ENCODE measurements at regions not wholly inside any gene's neighbourhood (a gene's known extent, or its start where the extent isn't known, plus 50 kb on each side); places are given as distances from the start of the nearest gene placed in this dataset.
"Not testable (repeated sequence)": the region's sequence is repeated elsewhere in the genome, so short reads cannot be mapped to it uniquely, and the experiment has no call there.

DNA sequence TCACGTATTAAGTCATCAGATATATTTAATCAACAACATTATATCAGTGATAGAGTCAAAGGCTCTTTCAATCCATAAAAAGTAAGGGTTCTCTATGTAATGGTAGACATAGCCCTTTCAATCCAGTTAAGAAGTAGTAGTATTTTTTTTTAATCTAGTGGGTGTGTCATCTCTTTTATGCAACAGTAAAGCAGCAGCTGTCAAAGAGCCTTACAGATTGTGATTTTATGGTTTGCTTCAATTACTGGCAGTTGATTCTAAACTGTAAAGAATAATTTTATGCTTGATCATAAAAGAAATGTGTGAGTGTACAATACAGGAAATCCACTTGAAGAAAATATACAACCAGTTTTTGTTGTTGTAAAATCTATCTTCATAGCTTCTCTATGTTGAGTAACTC, 902.6 kb upstream of the MBL2 start:
- TF ChIP-seq, protein P1, sequence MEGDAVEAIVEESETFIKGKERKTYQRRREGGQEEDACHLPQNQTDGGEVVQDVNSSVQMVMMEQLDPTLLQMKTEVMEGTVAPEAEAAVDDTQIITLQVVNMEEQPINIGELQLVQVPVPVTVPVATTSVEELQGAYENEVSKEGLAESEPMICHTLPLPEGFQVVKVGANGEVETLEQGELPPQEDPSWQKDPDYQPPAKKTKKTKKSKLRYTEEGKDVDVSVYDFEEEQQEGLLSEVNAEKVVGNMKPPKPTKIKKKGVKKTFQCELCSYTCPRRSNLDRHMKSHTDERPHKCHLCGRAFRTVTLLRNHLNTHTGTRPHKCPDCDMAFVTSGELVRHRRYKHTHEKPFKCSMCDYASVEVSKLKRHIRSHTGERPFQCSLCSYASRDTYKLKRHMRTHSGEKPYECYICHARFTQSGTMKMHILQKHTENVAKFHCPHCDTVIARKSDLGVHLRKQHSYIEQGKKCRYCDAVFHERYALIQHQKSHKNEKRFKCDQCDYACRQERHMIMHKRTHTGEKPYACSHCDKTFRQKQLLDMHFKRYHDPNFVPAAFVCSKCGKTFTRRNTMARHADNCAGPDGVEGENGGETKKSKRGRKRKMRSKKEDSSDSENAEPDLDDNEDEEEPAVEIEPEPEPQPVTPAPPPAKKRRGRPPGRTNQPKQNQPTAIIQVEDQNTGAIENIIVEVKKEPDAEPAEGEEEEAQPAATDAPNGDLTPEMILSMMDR (IDR thresholded peaks at IDR 0.05; ENCODE audit: low read depth, low read length, missing control alignments) = no peak

DNA sequence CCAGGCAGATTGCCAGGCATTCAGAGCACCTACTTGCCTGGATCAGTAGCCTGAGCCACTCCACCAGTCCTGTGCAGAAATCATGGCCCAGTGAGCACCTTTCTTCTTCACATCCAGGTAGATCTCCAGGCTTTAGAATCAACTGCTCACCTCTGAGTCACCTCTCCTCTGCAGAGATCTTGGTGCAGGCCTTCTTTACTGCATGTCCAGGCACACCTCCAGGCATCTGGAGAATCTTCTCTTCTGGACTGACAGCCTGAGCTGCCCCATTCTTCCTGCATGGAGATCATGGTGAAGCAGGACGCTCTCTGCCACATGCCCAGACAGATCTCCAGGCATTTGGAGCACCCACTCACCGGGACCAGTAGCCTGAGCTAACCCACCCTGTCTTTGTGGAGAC, 894.5 kb upstream of the MBL2 start:
- TF ChIP-seq, protein P1 (IDR thresholded peaks at IDR 0.05; ENCODE audit: low read depth, low read length, missing control alignments) = no peak

More for the DNA sequence above, 902.6 kb upstream of the MBL2 start:
- no peak overlapping the region for H3K4me3 ChIP-seq (ENCODE audit: low read depth, low read length)
- no peak for DNase-seq (ENCODE audit: low read depth)

DNA sequence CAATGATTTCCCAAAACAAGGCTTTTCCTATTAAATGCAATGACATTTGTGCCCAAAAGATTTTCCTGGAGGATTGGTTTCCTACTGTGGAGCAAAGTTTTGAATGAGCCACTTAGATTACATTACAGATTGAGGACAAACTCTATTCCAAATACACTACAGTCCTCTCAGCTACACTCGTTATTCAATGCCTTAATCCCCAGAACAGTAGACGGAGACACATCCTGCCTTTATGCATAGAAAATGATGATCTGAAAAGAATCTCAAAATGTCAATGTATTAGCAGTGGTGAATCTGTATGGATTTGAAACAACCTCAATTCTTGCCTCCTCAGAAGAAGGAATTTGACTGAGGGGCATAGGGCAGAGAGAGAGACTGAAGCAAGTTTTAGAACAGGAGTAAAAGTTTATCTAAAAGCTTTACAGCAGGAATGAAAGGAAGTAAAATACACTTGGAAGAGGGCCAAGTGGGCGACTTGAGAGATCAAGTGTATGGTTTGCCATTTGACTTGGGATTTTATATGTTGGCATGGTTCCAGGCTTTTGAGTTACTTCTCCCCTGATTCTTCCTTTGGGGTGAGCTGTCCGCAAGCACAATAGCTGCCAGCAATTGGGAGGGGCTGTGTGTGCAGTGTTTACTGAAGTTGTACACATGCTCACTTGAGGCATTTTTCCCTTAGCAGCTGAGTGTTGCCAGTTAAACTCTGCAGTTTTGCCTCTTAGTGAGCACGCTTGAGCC, 891.9 kb upstream of the MBL2 start:
- TF ChIP-seq, protein P1 (IDR thresholded peaks at IDR 0.05; ENCODE audit: low read depth, low read length, missing control alignments) = no peak
- DNase-seq (ENCODE audit: low read depth) = no peak
- H3K4me3 ChIP-seq (ENCODE audit: low read depth, low read length) = no peak overlapping the region

More for the DNA sequence above, 894.5 kb upstream of the MBL2 start:
- DNase-seq (ENCODE audit: low read depth) = no peak
- H3K4me3 ChIP-seq (ENCODE audit: low read depth, low read length) = no peak overlapping the region

DNA sequence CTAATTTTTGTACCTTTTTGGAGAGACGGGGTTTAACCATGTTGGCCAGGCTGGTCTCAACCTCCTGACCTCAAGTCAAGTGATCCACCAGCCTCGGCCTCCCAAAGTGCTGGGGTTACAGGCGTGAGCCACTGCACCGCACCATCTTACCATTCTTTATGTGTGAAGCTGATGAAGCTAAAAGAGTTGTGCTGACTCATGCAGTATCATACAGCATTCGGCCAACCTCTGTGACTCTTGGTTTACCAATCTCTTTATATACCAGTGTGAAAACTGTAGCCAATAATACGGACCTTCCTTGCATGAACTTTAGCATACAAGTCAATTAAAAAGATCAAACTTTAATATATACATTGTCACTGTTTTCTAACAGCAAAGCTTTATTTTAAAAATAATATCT, 878.2 kb upstream of the MBL2 start:
- TF ChIP-seq, protein P1 (IDR thresholded peaks at IDR 0.05; ENCODE audit: low read depth, low read length, missing control alignments) = no peak
- no peak for DNase-seq (ENCODE audit: low read depth)
- H3K4me3 ChIP-seq (ENCODE audit: low read depth, low read length) = no peak overlapping the region

DNA sequence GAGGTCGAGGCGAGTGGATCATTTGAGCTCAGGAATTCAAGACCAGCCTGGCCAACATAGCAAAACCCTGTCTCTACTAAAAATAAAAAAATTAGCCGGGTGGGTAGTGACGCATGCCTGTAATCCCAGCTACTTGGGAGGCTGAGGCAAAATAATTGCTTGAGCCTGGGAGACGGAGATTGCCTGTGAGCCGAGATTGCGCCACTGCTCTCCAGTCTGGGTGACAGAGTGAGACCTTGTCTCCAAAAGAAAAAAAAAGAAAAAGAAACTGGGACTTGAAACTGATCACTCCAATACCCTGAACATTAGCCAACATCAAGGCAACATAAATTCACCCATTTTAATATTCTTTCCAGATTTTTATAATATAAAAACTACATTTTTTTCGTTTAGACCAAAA, 874.6 kb upstream of the MBL2 start:
- not testable (repeated sequence) for H3K4me3 ChIP-seq (ENCODE audit: low read depth, low read length); DNase-seq (ENCODE audit: low read depth)

DNA sequence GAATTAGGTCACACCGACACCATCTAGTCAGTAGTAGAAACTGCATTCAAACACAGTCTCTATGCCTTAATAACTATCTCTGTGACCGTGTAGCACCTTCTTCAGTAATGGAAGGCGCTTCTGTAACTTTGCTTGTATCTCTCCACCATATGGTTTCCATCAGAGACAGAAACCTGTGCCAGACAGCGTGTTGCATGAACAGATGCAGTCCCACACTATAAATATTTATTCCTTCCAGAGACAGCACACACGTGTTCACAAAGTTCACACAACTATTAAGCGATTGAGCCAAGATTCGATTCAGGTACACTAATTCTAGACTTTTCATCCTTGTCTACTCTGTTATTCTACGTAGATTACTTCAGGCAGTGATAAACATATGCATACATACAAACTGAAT, 873.9 kb upstream of the MBL2 start:
- TF ChIP-seq, protein P1 (IDR thresholded peaks at IDR 0.05; ENCODE audit: low read depth, low read length, missing control alignments) = no peak
- no peak for DNase-seq (ENCODE audit: low read depth)
- H3K4me3 ChIP-seq (ENCODE audit: low read depth, low read length) = no peak overlapping the region

DNA sequence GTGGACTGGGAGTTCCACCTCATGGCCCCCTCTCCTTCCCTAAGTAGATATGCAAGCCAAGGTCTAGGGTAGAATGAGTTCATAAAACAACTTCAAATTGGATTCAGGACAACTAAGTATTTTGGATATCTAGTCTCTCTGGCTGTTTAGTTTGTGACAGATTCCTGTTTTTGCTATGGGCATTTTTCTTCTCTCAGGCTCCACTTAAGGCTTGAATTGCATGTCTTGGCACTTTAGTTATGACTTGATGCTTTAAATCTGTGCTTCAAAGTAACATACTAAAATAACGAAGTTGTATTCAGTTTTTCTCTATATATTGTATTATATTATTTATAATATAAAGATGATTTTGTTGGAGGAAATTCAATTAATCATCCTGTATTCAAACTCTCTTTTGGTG, 873.4 kb upstream of the MBL2 start:
- H3K4me3 ChIP-seq (ENCODE audit: low read depth, low read length) = no peak overlapping the region
- TF ChIP-seq, protein P1 (IDR thresholded peaks at IDR 0.05; ENCODE audit: low read depth, low read length, missing control alignments) = no peak
- DNase-seq (ENCODE audit: low read depth) = no peak

Data from GM12864 (cell line).